ENCODE measurements at regions not wholly inside any gene's neighbourhood (a gene's known extent, or its start where the extent isn't known, plus 50 kb on each side); places are given as distances from the start of the nearest gene placed in this dataset.

GRCh38 chr4:138918169-138918869 is 97.3 kb upstream of the NOCT start:
- Histone ChIP-seq H3K36me3 (no peaks in the 10 kb centered on the region), H3K27ac (no peak overlapping the region)
- WGBS, 3 donors = 89 to 90% (median 90%) methylated on average over 15 of the region's 15 CpGs

GRCh38 chr4:138916763-138917162 is 98.8 kb upstream of the NOCT start:
- no peak for DNase-seq
- Histone ChIP-seq H3K27me3 (no peaks in the 10 kb centered on the region), H3K36me3 (no peaks in the 10 kb centered on the region), H3K4me1 (ENCODE audit: insufficient read depth) (no peaks in the 10 kb centered on the region), H3K27ac (no peak overlapping the region), H3K4me3 (no peak overlapping the region), H3K9me3 (no peaks in the 10 kb centered on the region)
- WGBS, 3 donors = 92 to 97% (median 97%) methylated on average over 1 of the region's 1 CpG
- TF ChIP-seq EP300 (IDR thresholded peaks at IDR 0.05) (no peak), CTCF (IDR thresholded peaks at IDR 0.05) (no peak), POLR2A (IDR thresholded peaks at IDR 0.05) (no peak)
- intact Hi-C loops (cut with DNase I) = no loop called here

More at GRCh38 chr4:138918169-138918869, 97.3 kb upstream of the NOCT start:
- Histone ChIP-seq H3K4me1 (ENCODE audit: insufficient read depth) (no peaks in the 10 kb centered on the region), H3K4me3 (no peak overlapping the region), H3K27me3 (no peaks in the 10 kb centered on the region), H3K9me3 (no peaks in the 10 kb centered on the region)
- no peak for DNase-seq
- intact Hi-C loops (cut with DNase I) = no loop called here
- TF ChIP-seq CTCF (IDR thresholded peaks at IDR 0.05) (no peak), POLR2A (IDR thresholded peaks at IDR 0.05) (no peak), EP300 (IDR thresholded peaks at IDR 0.05) (no peak)

- Histone ChIP-seq H3K4me3 (no peak overlapping the region), H3K9me3 (no peaks in the 10 kb centered on the region), H3K27me3 (no peaks in the 10 kb centered on the region), H3K27ac (no peak overlapping the region), H3K4me1 (ENCODE audit: insufficient read depth) (peaks cover 3% of the 10 kb centered on the region), H3K36me3 (no peaks in the 10 kb centered on the region)
- intact Hi-C loops (cut with DNase I) = no loop called here
- DNase-seq = no peak
- TF ChIP-seq CTCF (IDR thresholded peaks at IDR 0.05) (no peak), EP300 (IDR thresholded peaks at IDR 0.05) (no peak), POLR2A (IDR thresholded peaks at IDR 0.05) (no peak)
Observed at GRCh38 chr4:138915756-138916155, 99.8 kb upstream of the NOCT start.

GRCh38 chr4:138912704-138913340 is 102.8 kb upstream of the NOCT start:
- H3K27ac ChIP-seq = no peak overlapping the region
- intact Hi-C loops (cut with DNase I) = no loop called here

More at GRCh38 chr4:138912704-138913340, 102.8 kb upstream of the NOCT start:
- 72 to 80% (median 74%) methylated on average over 3 of the region's 3 CpGs for WGBS, 3 donors
- no peak overlapping the region for H3K4me3 ChIP-seq
- H3K36me3 ChIP-seq = no peaks in the 10 kb centered on the region
- peaks cover 3% of the 10 kb centered on the region for H3K4me1 ChIP-seq (ENCODE audit: insufficient read depth)
- no peaks in the 10 kb centered on the region for H3K9me3 ChIP-seq
- H3K27me3 ChIP-seq = no peaks in the 10 kb centered on the region
- DNase-seq = no peak
- TF ChIP-seq POLR2A (IDR thresholded peaks at IDR 0.05) = no peak
- no peak for TF ChIP-seq CTCF (IDR thresholded peaks at IDR 0.05)
- TF ChIP-seq EP300 (IDR thresholded peaks at IDR 0.05) = no peak
